IMR-90 (cell line): ENCODE measurements at regions not wholly inside any gene's neighbourhood (a gene's known extent, or its start where the extent isn't known, plus 50 kb on each side); places are given as distances from the start of the nearest gene placed in this dataset.

Source experiments
- ATAC-seq: fragments of 200-7000 bp; cut with Tn5 transposase; 2 replicates; pipeline ENCODE4 v1.9.1; 2020; ENCODE audit warnings: low read depth, mild to moderate bottlenecking, moderate library complexity
- BruUV-seq: library from RNA; stranded (reverse); fragments of 400-500 nt; replicated peaks from 2 replicates; lab custom pipeline; 2021; lab: Mats Ljungman, UMichigan
- CTCF ChIA-PET: fragments of 300-600 bp; formaldehyde crosslinking; extraction: SDS; loops from one replicate; lab custom pipeline; 2021; ENCODE audit warnings: antibody characterized with exemption; lab: Yijun Ruan, JAX
- POLR2A ChIA-PET: fragments of 300-600 bp; sonication (Branson Sonifier 250); formaldehyde crosslinking; loops from one replicate; lab custom pipeline; 2022; ENCODE audit warnings: antibody characterized with exemption; ENCODE audit not compliant: unreplicated experiment; lab: Charles Lee
- DNase-seq: peaks from one replicate; pipeline ENCODE4 v3.0.0; 2013
- H2AFZ ChIP-seq: replicated peaks from 2 replicates; pipeline ENCODE3; 2013; ENCODE audit warnings: low read length, mild to moderate bottlenecking; ENCODE audit not compliant: poor library complexity
- H2AK5ac ChIP-seq: 2 replicates; pipeline ENCODE4 v1.6.1; 2013; ENCODE audit warnings: low read depth, low read length, inconsistent platforms
- H2AK9ac ChIP-seq: replicated peaks from 2 replicates; pipeline ENCODE3; 2013; ENCODE audit warnings: mild to moderate bottlenecking, low read depth, low read length, moderate library complexity; ENCODE audit not compliant: poor library complexity
- H2BK120ac ChIP-seq: 2 replicates; pipeline ENCODE4 v1.6.1; 2013; ENCODE audit warnings: low read depth, low read length, inconsistent platforms
- H2BK15ac ChIP-seq: 3 replicates; pipeline ENCODE4 v1.6.1; 2013; ENCODE audit warnings: low read depth, low read length, inconsistent platforms
- H2BK20ac ChIP-seq: 2 replicates; pipeline ENCODE4 v1.6.1; 2013; ENCODE audit warnings: low read depth, mild to moderate bottlenecking, inconsistent platforms, low read length, moderate library complexity
- H2BK5ac ChIP-seq: 2 replicates; pipeline ENCODE4 v1.6.1; 2013; ENCODE audit warnings: mild to moderate bottlenecking, low read depth, low read length, inconsistent platforms; ENCODE audit not compliant: poor library complexity, severe bottlenecking
- H3K14ac ChIP-seq: replicated peaks from 2 replicates; pipeline ENCODE4 v1.6.1; 2013; ENCODE audit warnings: low read depth, low read length, inconsistent platforms
- H3K18ac ChIP-seq: 2 replicates; pipeline ENCODE4 v1.6.1; 2013; ENCODE audit warnings: low read depth, low read length, control low read depth
- H3K23ac ChIP-seq: 2 replicates; pipeline ENCODE4 v1.6.1; 2013; ENCODE audit warnings: low read depth, low read length, inconsistent platforms
- H3K27ac ChIP-seq: 2 replicates; pipeline ENCODE4 v1.5.1; 2013; ENCODE audit warnings: mild to moderate bottlenecking, control low read depth, low read length; ENCODE audit not compliant: insufficient read depth
- H3K27me3 ChIP-seq: 2 replicates; pipeline ENCODE4 v1.6.1; 2013; ENCODE audit warnings: low read length; ENCODE audit not compliant: control insufficient read depth, insufficient read depth
- H3K36me3 ChIP-seq: 2 replicates; pipeline ENCODE4 v1.6.1; 2013; ENCODE audit warnings: low read length, mixed read lengths; ENCODE audit not compliant: control insufficient read depth, insufficient read depth
- H3K4ac ChIP-seq: 2 replicates; pipeline ENCODE4 v1.6.1; 2013; ENCODE audit warnings: low read depth, low read length, inconsistent platforms
- H3K4me1 ChIP-seq: 2 replicates; pipeline ENCODE4 v1.6.1; 2013; ENCODE audit warnings: low read length, mixed read lengths; ENCODE audit not compliant: control insufficient read depth, insufficient read depth
- H3K4me2 ChIP-seq: 2 replicates; pipeline ENCODE4 v1.6.1; 2013; ENCODE audit warnings: low read depth, mild to moderate bottlenecking, control low read depth, low read length, moderate library complexity
- H3K4me3 ChIP-seq: 2 replicates; pipeline ENCODE4 v1.5.1; 2013; ENCODE audit warnings: low read depth, mild to moderate bottlenecking, control low read depth, low read length, moderate library complexity; ENCODE audit not compliant: insufficient read depth
- H3K56ac ChIP-seq: 2 replicates; pipeline ENCODE4 v1.6.1; 2013; ENCODE audit warnings: low read length, inconsistent platforms; ENCODE audit not compliant: insufficient read depth; ENCODE audit errors: extremely low read depth
- H3K79me1 ChIP-seq, 2 experiments: 2 replicates each; pipeline ENCODE4 v1.6.1; 2013; ENCODE audit warnings: low read length in 2 of 2, inconsistent platforms in 1 of 2, low read depth in 1 of 2
- H3K9ac ChIP-seq: 2 replicates; pipeline ENCODE4 v1.6.1; 2013; ENCODE audit warnings: low read depth, low read length, control low read depth
- H3K9me1 ChIP-seq: 2 replicates; pipeline ENCODE4 v1.6.1; 2013; ENCODE audit warnings: low read length, inconsistent platforms; ENCODE audit not compliant: insufficient read depth
- H3K9me3 ChIP-seq: 2 replicates; pipeline ENCODE4 v1.6.1; 2013; ENCODE audit warnings: low read length; ENCODE audit not compliant: control insufficient read depth, insufficient read depth
- H4K20me1 ChIP-seq: 2 replicates; pipeline ENCODE4 v1.6.1; 2013; ENCODE audit warnings: low read length, inconsistent platforms; ENCODE audit not compliant: insufficient read depth
- H4K5ac ChIP-seq: 2 replicates; pipeline ENCODE4 v1.6.1; 2013; ENCODE audit warnings: mild to moderate bottlenecking, low read depth, low read length, control low read depth
- H4K8ac ChIP-seq, 2 experiments: 2 replicates each; pipeline ENCODE4 v1.6.1; 2013; ENCODE audit warnings: low read depth in 2 of 2, low read length in 2 of 2, control low read depth in 1 of 2, inconsistent platforms in 1 of 2
- H4K91ac ChIP-seq: 2 replicates; pipeline ENCODE4 v1.6.1; 2013; ENCODE audit warnings: low read depth, low read length, inconsistent platforms; ENCODE audit not compliant: insufficient read depth
- BHLHE40 ChIP-seq: fragments of 150-350 bp; IDR thresholded peaks from 2 replicates; pipeline ENCODE4 v1.6.1; 2016; ENCODE audit warnings: mild to moderate bottlenecking, low read depth, low read length
- CEBPB ChIP-seq: IDR thresholded peaks from 2 replicates; pipeline ENCODE4 v1.6.1; 2012; ENCODE audit warnings: low read depth, low read length, improper control_type of control experiment
- CHD1 ChIP-seq: IDR thresholded peaks from 2 replicates; pipeline ENCODE4 v1.6.1; 2012; ENCODE audit warnings: low read depth, low read length, improper control_type of control experiment
- CTCF ChIP-seq: conservative IDR thresholded peaks from 2 replicates; pipeline ENCODE4 v1.5.1; 2012; ENCODE audit warnings: mild to moderate bottlenecking, low read depth, low read length, improper control_type of control experiment
- ELK1 ChIP-seq: fragments of 150-350 bp; IDR thresholded peaks from 2 replicates; pipeline ENCODE4 v1.6.1; 2016; ENCODE audit warnings: low read depth, mild to moderate bottlenecking, low read length, moderate library complexity, borderline replicate concordance
- FOS ChIP-seq: fragments of 150-350 bp; IDR thresholded peaks from 2 replicates; pipeline ENCODE4 v1.6.1; 2016; ENCODE audit warnings: low read depth, low read length
- MAFK ChIP-seq: IDR thresholded peaks from 2 replicates; pipeline ENCODE4 v1.6.1; 2012; ENCODE audit warnings: low read depth, low read length, improper control_type of control experiment
- MXI1 ChIP-seq: IDR thresholded peaks from 2 replicates; pipeline ENCODE4 v1.6.1; 2012; ENCODE audit warnings: low read depth, mild to moderate bottlenecking, low read length, moderate library complexity, borderline replicate concordance
- POLR2A ChIP-seq: IDR thresholded peaks from 2 replicates; pipeline ENCODE4 v1.6.1; 2012; ENCODE audit warnings: mild to moderate bottlenecking, low read depth, low read length
- RCOR1 ChIP-seq: IDR thresholded peaks from 2 replicates; pipeline ENCODE4 v1.6.1; 2012; ENCODE audit warnings: mild to moderate bottlenecking, low read length, improper control_type of control experiment; ENCODE audit not compliant: insufficient replicate concordance
- SMC3 ChIP-seq: fragments of 150-350 bp; IDR thresholded peaks from 2 replicates; pipeline ENCODE4 v1.6.1; 2016; ENCODE audit warnings: low read depth, mild to moderate bottlenecking, antibody characterized with exemption, low read length, moderate library complexity
- USF2 ChIP-seq: fragments of 150-350 bp; IDR thresholded peaks from 2 replicates; pipeline ENCODE4 v1.6.1; 2017; ENCODE audit warnings: mild to moderate bottlenecking, antibody characterized with exemption, low read length, low read depth
- WGBS, 2 experiments: methylation state at CpG; one replicate each; pipeline versions ENCODE4 v1.1.5 to v1.1.7; 2013; ENCODE audit warnings: missing lambda C conversion rate in 2 of 2; ENCODE audit not compliant: insufficient read length in 1 of 2; ENCODE audit errors: extremely low coverage in 2 of 2; 5-methylcytosine and 5-hydroxymethylcytosine counted together
- dilution Hi-C: fragments of 300-500 bp; cut with HindIII; formaldehyde crosslinking; loops from one replicate; pipeline ENCODE4 v1.14.3; 2018; ENCODE audit warnings: low sequenced_read_pairs; ENCODE audit not compliant: unreplicated experiment
- in situ Hi-C: fragments of 300-500 bp; cut with MboI; formaldehyde crosslinking; loops from 3 replicates; pipeline ENCODE4 v1.14.3; 2019; ENCODE audit warnings: low sequenced_read_pairs, inconsistent platforms, mixed read lengths
- intact Hi-C: fragments of 100-400 bp; cut with micrococcal nuclease; formaldehyde crosslinking; loops from 2 replicates; pipeline ENCODE4 v1.10.0; 2022

- Histone ChIP-seq H3K23ac (no peak overlapping the region), H4K8ac (no peak overlapping the region), H3K56ac (no peak overlapping the region), H3K9ac (no peak overlapping the region), H2BK120ac (no peak overlapping the region), H3K79me1 (no peaks in the 10 kb centered on the region), H4K91ac (no peak overlapping the region), H3K18ac (no peak overlapping the region), H3K27ac (no peak overlapping the region), H3K4me2 (no peak overlapping the region), H3K27me3 (no peaks in the 10 kb centered on the region), H2BK15ac (no peak overlapping the region), H4K5ac (no peak overlapping the region), H3K14ac (no peak overlapping the region), H3K4ac (no peak overlapping the region), H3K9me1 (no peaks in the 10 kb centered on the region), H4K20me1 (no peaks in the 10 kb centered on the region), H3K4me3 (no peak overlapping the region), H3K9me3 (no peaks in the 10 kb centered on the region), H2AK5ac (no peak overlapping the region), H2BK20ac (no peak overlapping the region), H2AFZ (no peak overlapping the region), H3K4me1 (no peaks in the 10 kb centered on the region), H3K36me3 (no peaks in the 10 kb centered on the region), H2BK5ac (no peak overlapping the region), H2AK9ac (no peak overlapping the region)
- no CpG with 5 or more reads among the region's 5 CpGs for WGBS, 2 experiments
- ATAC-seq: no peak
- ChIA-PET POLR2A (no interaction called here), CTCF (interaction anchor here (1.0 kb wide), 1 partner anchor 10 kb away, joined by 3 read pairs; no protein-coding TSS in a partner anchor)
- no peak for DNase-seq
- dilution Hi-C loops (no loop called here), intact Hi-C loops (no loop called here), in situ Hi-C loops (no loop called here)
- TF ChIP-seq USF2: no peak
- no peak for TF ChIP-seq FOS
- TF ChIP-seq SMC3: no peak
- no peak for TF ChIP-seq MAFK
- no peak for TF ChIP-seq ELK1
- no peak for TF ChIP-seq CHD1
- TF ChIP-seq CEBPB: no peak
- no peak for TF ChIP-seq BHLHE40
- no peak for TF ChIP-seq CTCF
- TF ChIP-seq POLR2A: no peak
- TF ChIP-seq RCOR1: no peak
- no peak for TF ChIP-seq MXI1
- no TSS peak for BruUV-seq
These were observed 138.1 kb downstream of the LMNTD1 start for GRCh38 chr12:25415004-25415403.
